ENCODE measurements at regions not wholly inside any gene's neighbourhood (a gene's known extent, or its start where the extent isn't known, plus 50 kb on each side); places are given as distances from the start of the nearest gene placed in this dataset.

GRCh38 chr2:200730960-200731359, 80.8 kb upstream of the BZW1 start:
- TF ChIP-seq POLR2A (IDR thresholded peaks at IDR 0.05; ENCODE audit: low read depth, low read length) (no peak), CTCF (IDR thresholded peaks at IDR 0.05; ENCODE audit: extremely low read depth in 1 of 2, insufficient read depth in 1 of 2, low read depth in 1 of 2, low read length in 2 of 2) (no peak), EZH2 (IDR thresholded peaks at IDR 0.05; ENCODE audit: borderline replicate concordance, low read depth, low read length, severe bottlenecking) (no peak), MYC (IDR thresholded peaks at IDR 0.05; ENCODE audit: low read depth, low read length) (no peak), MAX (IDR thresholded peaks at IDR 0.05; ENCODE audit: insufficient read depth, insufficient read length) (no peak), POLR2AphosphoS5 (IDR thresholded peaks at IDR 0.05; ENCODE audit: insufficient read depth, low read depth, low read length) (no peak), FOS (IDR thresholded peaks at IDR 0.05; ENCODE audit: borderline replicate concordance, insufficient read depth, low read length) (no peak)

All from endothelial cell of umbilical vein (primary cell).